GM12872 (cell line): ENCODE measurements at regions not wholly inside any gene's neighbourhood (a gene's known extent, or its start where the extent isn't known, plus 50 kb on each side); places are given as distances from the start of the nearest gene placed in this dataset.

Experiments
- TF ChIP-seq, protein P1 (sequence below): IDR thresholded peaks from 3 replicates; pipeline ENCODE4 v1.5.1; 2011; ENCODE audit warnings: low read depth, mild to moderate bottlenecking, low read length, moderate library complexity; ENCODE audit not compliant: insufficient read depth

DNA sequence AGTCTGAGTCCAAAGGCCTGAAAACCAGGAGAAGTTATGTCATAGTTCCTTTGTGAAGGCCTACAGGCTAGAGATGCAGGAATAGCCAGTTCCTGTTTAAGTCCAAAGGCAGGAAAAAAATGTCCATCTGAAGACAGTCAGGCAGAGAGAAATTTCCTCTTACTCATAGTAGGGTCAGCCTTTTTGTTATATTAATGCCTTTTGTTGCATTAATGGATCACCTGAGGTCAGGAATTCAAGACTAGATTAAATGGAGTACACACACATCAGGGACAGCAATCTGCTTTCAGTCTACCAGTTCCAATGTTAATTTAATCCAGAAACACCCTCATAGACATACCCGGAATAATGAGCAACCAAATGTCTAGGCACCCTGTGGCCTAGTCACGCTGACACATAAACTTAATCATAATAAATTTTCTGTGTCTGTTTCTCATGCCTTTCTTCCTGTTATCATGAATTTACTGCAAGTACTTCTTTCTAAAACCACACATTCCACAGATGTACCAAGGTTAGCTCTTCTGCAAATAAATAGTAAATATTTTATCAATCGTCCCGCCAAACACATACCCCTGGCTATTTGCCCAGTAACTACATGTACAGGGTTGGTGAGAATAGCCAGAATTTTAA is 703.9 kb downstream of the EFNA5 start:
- TF ChIP-seq, protein P1, sequence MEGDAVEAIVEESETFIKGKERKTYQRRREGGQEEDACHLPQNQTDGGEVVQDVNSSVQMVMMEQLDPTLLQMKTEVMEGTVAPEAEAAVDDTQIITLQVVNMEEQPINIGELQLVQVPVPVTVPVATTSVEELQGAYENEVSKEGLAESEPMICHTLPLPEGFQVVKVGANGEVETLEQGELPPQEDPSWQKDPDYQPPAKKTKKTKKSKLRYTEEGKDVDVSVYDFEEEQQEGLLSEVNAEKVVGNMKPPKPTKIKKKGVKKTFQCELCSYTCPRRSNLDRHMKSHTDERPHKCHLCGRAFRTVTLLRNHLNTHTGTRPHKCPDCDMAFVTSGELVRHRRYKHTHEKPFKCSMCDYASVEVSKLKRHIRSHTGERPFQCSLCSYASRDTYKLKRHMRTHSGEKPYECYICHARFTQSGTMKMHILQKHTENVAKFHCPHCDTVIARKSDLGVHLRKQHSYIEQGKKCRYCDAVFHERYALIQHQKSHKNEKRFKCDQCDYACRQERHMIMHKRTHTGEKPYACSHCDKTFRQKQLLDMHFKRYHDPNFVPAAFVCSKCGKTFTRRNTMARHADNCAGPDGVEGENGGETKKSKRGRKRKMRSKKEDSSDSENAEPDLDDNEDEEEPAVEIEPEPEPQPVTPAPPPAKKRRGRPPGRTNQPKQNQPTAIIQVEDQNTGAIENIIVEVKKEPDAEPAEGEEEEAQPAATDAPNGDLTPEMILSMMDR: no peak

DNA sequence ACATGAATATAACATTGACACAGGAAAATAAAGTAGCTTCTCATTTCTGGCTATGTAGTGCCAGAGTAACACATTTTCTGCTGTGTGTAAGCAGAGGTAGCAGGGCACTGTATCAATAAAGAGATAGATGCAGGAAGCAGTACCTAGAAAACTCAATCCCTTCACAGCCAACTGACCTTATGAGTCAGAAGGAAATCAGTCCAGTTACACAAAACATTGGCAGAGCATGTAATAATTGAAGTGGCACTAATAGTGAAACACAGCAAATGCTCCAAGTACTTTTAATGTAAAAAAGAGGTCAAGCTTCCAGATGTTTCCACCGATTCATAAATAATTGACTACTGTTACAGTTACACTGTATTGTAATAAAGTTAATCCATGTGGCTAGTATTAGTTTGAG is 706.6 kb downstream of the EFNA5 start:
- TF ChIP-seq, protein P1: no peak

DNA sequence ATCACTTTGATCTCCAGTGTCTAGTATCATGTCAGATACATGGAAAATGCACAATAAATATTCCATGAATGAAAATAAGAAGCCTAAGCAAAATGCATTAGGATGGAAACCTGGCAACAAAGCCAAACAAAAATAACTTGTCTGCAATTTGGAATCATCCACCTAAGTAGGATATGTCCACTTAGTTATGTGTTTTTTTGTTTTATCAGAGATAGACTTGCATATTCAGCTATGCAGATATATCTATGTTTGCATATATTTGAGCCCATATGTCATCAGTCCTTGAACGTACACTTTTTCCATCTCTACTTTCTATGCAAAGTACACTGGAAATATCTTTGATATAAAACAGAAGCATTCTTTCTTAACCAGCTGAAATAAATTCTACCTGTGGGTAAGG is 707.1 kb downstream of the EFNA5 start:
- TF ChIP-seq, protein P1: no peak

DNA sequence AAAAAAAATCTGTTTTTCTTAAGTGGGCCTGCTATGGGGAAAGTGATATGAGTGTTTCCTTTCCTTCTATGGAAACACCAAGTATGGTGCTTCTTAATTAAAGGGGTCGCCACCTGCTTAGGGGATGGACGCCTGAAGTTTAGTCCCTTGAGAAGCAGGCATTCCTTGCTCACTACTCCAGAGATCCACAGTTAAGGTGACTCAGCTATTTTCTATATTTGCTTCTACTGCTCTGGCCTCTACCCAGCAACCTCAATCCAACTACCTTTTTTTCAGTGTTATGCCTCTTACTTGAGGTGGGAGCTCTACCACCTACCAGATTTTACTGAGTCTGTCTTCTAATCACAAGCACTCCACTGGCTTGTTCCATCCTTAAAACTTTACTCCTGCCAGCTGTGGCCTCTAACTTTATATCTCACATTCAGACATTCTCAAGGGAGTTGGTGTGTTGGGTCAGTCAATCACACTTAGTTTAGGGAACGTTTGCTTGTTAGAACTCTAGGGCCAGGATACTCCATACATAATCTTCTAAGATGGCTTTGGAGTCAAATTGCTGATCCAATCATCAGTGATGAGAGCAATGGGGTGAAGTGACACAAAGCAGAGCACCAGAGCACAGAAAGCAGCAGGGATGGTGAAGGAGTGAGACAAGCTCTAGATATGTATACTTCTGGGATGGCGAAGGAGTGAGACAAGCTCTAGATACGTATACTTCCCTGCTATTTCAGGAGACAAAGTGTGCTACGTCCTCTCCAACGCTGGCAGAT is 708.1 kb downstream of the EFNA5 start:
- TF ChIP-seq, protein P1: no peak

DNA sequence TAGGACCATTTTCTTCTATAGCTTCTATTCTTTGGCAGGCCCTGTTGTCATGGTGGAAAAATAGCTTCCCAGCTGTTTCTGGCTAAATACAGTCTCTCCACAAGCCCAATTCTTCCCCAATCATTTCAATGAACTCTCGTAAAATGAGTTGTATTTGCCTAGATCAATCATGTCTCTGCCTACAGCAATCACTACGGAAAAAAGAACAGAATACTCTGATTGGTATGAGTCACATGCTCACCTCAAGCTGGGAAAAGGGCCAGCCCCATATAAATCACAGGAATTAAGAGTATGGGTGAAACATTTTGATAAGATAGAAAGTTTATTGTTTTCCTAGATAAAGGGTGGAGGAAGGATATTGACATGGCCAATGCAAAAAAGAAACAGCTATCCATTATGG is 711.4 kb downstream of the EFNA5 start:
- TF ChIP-seq, protein P1: no peak

DNA sequence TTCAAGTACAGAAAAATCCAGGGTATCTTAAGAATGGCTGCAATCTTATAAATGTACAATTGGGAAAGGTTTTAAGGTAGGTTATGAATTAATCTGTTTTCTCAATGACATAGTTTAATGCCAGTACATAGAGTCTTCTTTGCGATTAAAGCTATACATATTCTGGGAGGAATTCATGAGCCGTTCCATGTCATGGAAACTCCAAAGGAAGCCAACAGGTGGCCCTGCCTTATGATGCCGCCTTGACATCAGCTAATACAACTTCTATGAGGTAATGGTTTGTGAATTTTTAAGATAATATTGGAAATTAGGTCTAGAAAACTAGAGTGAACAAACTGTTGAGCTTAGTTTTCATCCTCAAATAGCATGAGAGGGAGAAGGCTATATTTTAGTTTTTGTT is 713.4 kb downstream of the EFNA5 start:
- TF ChIP-seq, protein P1: no peak

DNA sequence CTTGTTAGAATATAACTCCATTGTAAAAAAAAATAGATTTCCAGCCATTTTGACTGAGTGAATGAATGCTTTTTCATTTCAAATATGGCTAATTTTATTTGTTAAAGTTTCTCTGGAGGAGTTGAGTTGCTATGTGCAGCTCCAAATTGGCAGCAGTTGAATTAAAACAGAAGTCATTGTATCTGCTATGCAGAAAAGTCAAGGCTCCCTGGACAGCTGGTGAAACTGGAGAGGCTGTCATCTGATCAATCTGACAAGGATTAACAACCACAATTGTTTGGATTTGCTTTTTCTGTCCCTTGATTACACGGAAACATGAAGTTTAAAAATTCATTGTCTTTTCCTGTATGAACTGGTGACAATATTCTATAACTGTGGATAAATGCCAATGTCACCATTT is 713.9 kb downstream of the EFNA5 start:
- TF ChIP-seq, protein P1: no peak
